ENCODE measurements at regions not wholly inside any gene's neighbourhood (a gene's known extent, or its start where the extent isn't known, plus 50 kb on each side); places are given as distances from the start of the nearest gene placed in this dataset.

DNA sequence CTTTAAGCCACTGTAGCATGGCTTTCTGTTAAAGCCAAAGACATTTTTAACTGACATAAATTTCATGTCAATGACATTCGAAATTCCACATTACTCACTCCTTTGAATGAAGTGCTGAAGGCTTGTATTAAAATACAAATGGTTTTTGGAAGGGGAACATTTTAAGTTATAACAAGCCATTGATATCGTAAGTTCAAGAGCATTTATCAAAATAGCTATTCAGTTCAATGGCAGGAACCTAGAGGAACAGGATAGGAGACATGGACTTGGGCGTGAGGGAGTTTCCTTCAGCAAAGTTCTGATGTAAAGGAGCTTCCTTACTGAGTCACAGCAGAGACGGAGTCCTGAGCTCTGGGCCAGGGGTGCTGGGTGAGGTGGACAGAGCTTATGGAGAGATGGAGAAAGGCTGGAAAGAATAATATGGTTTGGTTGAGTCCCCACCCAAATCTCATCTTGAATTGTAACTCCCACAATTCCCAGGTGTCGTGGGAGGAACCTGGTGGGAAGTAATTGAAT, 631.8 kb downstream of the BNC2 start:
- Histone ChIP-seq H2AFZ (ENCODE audit: low read depth, low read length) (no peak overlapping the region), H4K20me1 (replicated peaks; ENCODE audit: control insufficient read depth, insufficient read depth, low read length) (no peaks in the 10 kb centered on the region), H3K9me1 (ENCODE audit: control insufficient read depth, insufficient read depth, low read length) (no peaks in the 10 kb centered on the region), H3K4me3 (no peak overlapping the region), H3K36me3 (ENCODE audit: control insufficient read depth, insufficient read depth, low read length) (no peaks in the 10 kb centered on the region), H3K27ac (ENCODE audit: extremely low read depth, low read depth, low read length) (no peak overlapping the region), H3K9ac (ENCODE audit: insufficient read depth in 1 of 2, low read depth in 2 of 2, low read length in 2 of 2) (no peak overlapping the region), H3K4me1 (replicated peaks in 1 of 2; ENCODE audit: control insufficient read depth in 2 of 2, insufficient read depth in 2 of 2, low read length in 2 of 2) (no peaks in the 10 kb centered on the region), H3K9me3 (replicated peaks; ENCODE audit: control insufficient read depth, insufficient read depth, low read depth, low read length) (no peaks in the 10 kb centered on the region), H3K4me2 (ENCODE audit: insufficient read depth, low read length) (no peak overlapping the region), H3K79me2 (ENCODE audit: control insufficient read depth, insufficient read depth, low read length) (no peaks in the 10 kb centered on the region), H3K27me3 (ENCODE audit: control insufficient read depth in 2 of 2, insufficient read depth in 2 of 2, low read length in 2 of 2) (no peaks in the 10 kb centered on the region)
- CTCF ChIA-PET (ENCODE audit: low intra/inter-chr PET ratio): no interaction called here
- TF ChIP-seq, protein P1, sequence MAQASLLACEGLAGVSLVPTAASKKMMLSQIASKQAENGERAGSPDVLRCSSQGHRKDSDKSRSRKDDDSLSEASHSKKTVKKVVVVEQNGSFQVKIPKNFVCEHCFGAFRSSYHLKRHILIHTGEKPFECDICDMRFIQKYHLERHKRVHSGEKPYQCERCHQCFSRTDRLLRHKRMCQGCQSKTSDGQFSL (CRISPR knock-in tag; IDR thresholded peaks at IDR 0.05): no peak
- TF ChIP-seq, protein P1 (tag; IDR thresholded peaks at IDR 0.05): no peak
- no peak for TF ChIP-seq ZNF121 (CRISPR knock-in tag; conservative IDR thresholded peaks at IDR 0.05)
- no peak for TF ChIP-seq ZC3H11A (IDR thresholded peaks at IDR 0.05; ENCODE audit: low read depth, low read length)
- TF ChIP-seq MITF (IDR thresholded peaks at IDR 0.05): no peak
- no peak for TF ChIP-seq MYC (IDR thresholded peaks at IDR 0.05; ENCODE audit: low read depth, low read length)
- TF ChIP-seq MYC (CRISPR knock-in tag; IDR thresholded peaks at IDR 0.05; ENCODE audit: borderline replicate concordance, low read depth): no peak
- TF ChIP-seq EHMT2 (IDR thresholded peaks at IDR 0.05): no peak
- TF ChIP-seq MECOM (CRISPR knock-in tag; IDR thresholded peaks at IDR 0.05): no peak
- TF ChIP-seq BCLAF1 (IDR thresholded peaks at IDR 0.05; ENCODE audit: borderline replicate concordance in 1 of 2, control insufficient read depth in 1 of 2, low read depth in 2 of 2, low read length in 1 of 2): no peak
- in situ Hi-C loops (cut with MboI): no loop called here
- no peak for ATAC-seq
- intact Hi-C loops (cut with micrococcal nuclease): no loop called here
- no peak for DNase-seq (ENCODE audit: extremely low read depth in 1 of 4, low spot score in 3 of 4)
- 5% methylated on average over 4 of the region's 5 CpGs for WGBS (ENCODE audit: insufficient coverage, low coverage, missing lambda C conversion rate)
- FAIRE-seq: no peak
- POLR2A ChIA-PET: no interaction called here
- BruUV-seq (replicated peaks): no TSS peak

Data from K562 (cell line).